Ovary (tissue), 3 donors: ENCODE measurements at regions not wholly inside any gene's neighbourhood (a gene's known extent, or its start where the extent isn't known, plus 50 kb on each side); places are given as distances from the start of the nearest gene placed in this dataset.

ENCODE experiments used
- EP300 ChIP-seq: sonication (generic); formaldehyde crosslinking; IDR thresholded peaks from one replicate; pipeline ENCODE4 v1.6.1; 2017; ENCODE audit warnings: antibody characterized with exemption
- POLR2A ChIP-seq: fragments of 450-650 bp; IDR thresholded peaks from one replicate; pipeline ENCODE4 v1.6.1; 2017; ENCODE audit warnings: antibody characterized with exemption, mild to moderate bottlenecking, moderate library complexity
- TF ChIP-seq, protein P1 (sequence below), 3 donors: fragments of 450-650 bp in 2 of 3; fragments of 200-600 bp in 1 of 3; IDR thresholded peaks; one replicate each; pipeline versions ENCODE4 v1.5.1 to v1.8.0; 2016 to 2022; ENCODE audit warnings: antibody characterized with exemption in 3 of 3, mild to moderate bottlenecking in 1 of 3
- donor health status: DM: no; HTN: no; CAD: no.

DNA sequence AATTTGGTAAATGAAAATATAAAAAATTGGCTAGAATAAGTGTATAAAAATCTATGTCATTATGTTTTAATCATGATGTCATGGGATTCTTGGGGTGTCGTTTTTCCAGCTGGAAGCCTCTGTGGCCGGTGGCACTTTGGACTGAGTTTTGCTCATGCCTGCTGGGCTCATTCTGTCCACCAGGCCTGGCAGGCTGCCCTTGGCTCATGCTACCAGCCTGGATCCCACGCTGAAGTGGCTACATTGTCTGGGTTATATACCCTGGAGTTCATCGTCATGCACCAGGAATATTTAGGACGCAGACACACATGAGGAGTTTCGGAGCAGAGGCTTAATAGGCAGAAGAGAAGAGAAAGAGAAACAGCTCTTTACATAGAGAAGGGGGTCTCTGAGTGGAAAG, 1913.7 kb upstream of the WWC1 start:
- TF ChIP-seq, protein P1, sequence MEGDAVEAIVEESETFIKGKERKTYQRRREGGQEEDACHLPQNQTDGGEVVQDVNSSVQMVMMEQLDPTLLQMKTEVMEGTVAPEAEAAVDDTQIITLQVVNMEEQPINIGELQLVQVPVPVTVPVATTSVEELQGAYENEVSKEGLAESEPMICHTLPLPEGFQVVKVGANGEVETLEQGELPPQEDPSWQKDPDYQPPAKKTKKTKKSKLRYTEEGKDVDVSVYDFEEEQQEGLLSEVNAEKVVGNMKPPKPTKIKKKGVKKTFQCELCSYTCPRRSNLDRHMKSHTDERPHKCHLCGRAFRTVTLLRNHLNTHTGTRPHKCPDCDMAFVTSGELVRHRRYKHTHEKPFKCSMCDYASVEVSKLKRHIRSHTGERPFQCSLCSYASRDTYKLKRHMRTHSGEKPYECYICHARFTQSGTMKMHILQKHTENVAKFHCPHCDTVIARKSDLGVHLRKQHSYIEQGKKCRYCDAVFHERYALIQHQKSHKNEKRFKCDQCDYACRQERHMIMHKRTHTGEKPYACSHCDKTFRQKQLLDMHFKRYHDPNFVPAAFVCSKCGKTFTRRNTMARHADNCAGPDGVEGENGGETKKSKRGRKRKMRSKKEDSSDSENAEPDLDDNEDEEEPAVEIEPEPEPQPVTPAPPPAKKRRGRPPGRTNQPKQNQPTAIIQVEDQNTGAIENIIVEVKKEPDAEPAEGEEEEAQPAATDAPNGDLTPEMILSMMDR (IDR thresholded peaks at IDR 0.05): no peak
- TF ChIP-seq POLR2A (no peak), EP300 (no peak)
